OCI-LY1 (cell line): ENCODE measurements at regions not wholly inside any gene's neighbourhood (a gene's known extent, or its start where the extent isn't known, plus 50 kb on each side); places are given as distances from the start of the nearest gene placed in this dataset.

Experiments used
- H2AFZ ChIP-seq: fragments of 200-600 bp; sonication (generic), shearing (Covaris generic); 2 replicates; pipeline ENCODE4 v1.6.0; 2014; ENCODE audit warnings: antibody characterized with exemption, mild to moderate bottlenecking, low read length
- H3F3A ChIP-seq: fragments of 200-600 bp; sonication (generic), shearing (Covaris generic); 2 replicates; pipeline ENCODE4 v1.6.0; 2014; ENCODE audit warnings: mild to moderate bottlenecking, antibody characterized with exemption, low read length, moderate library complexity; ENCODE audit not compliant: insufficient read depth
- H3K27ac ChIP-seq: fragments of 200-600 bp; sonication (generic); 2 replicates; pipeline ENCODE4 v1.5.1; 2014; ENCODE audit warnings: low read length, mixed run types, mild to moderate bottlenecking, low read depth; ENCODE audit not compliant: poor library complexity, severe bottlenecking
- H3K27me3 ChIP-seq: fragments of 200-600 bp; sonication (generic); 2 replicates; pipeline ENCODE4 v1.6.0; 2014; ENCODE audit warnings: antibody characterized with exemption, mild to moderate bottlenecking, low read length, moderate library complexity; ENCODE audit not compliant: insufficient read depth
- H3K36me3 ChIP-seq: fragments of 200-600 bp; sonication (generic); 2 replicates; pipeline ENCODE4 v1.6.1; 2014; ENCODE audit warnings: mild to moderate bottlenecking, antibody characterized with exemption, low read length, moderate library complexity, mixed read lengths; ENCODE audit not compliant: insufficient read depth
- H3K4me1 ChIP-seq: fragments of 200-600 bp; sonication (generic); 2 replicates; pipeline ENCODE4 v1.5.1; 2014; ENCODE audit warnings: mild to moderate bottlenecking, low read length, moderate library complexity; ENCODE audit not compliant: insufficient read depth, severe bottlenecking
- H3K4me2 ChIP-seq: fragments of 200-600 bp; sonication (generic), shearing (Covaris generic); 2 replicates; pipeline ENCODE4 v1.6.1; 2014; ENCODE audit warnings: low read length
- H3K4me3 ChIP-seq: fragments of 200-600 bp; sonication (generic); 2 replicates; pipeline ENCODE4 v1.5.1; 2014; ENCODE audit warnings: low read length, low read depth, mild to moderate bottlenecking, mixed read lengths; ENCODE audit not compliant: poor library complexity, severe bottlenecking
- H3K79me2 ChIP-seq: fragments of 200-600 bp; shearing (Covaris generic); 2 replicates; pipeline ENCODE4 v1.6.1; 2016; ENCODE audit warnings: mixed run types, low read length, mixed read lengths; ENCODE audit not compliant: insufficient read depth
- H3K9ac ChIP-seq: fragments of 200-600 bp; sonication (generic), shearing (Covaris generic); 2 replicates; pipeline ENCODE4 v1.6.1; 2014; ENCODE audit warnings: mild to moderate bottlenecking, low read length, mixed read lengths
- H3K9me2 ChIP-seq: fragments of 200-600 bp; sonication (generic), shearing (Covaris generic); 2 replicates; pipeline ENCODE4 v1.6.1; 2014; ENCODE audit warnings: low read depth, mild to moderate bottlenecking, low read length, mixed read lengths
- H3K9me3 ChIP-seq: fragments of 200-600 bp; shearing (Covaris generic); 2 replicates; pipeline ENCODE4 v1.6.1; 2014; ENCODE audit warnings: low read length, mixed read lengths
- H4K20me1 ChIP-seq: fragments of 200-600 bp; sonication (generic), shearing (Covaris generic); 2 replicates; pipeline ENCODE4 v1.6.0; 2016; ENCODE audit warnings: mild to moderate bottlenecking, low read length; ENCODE audit not compliant: insufficient read depth
- EZH2 ChIP-seq: fragments of 200-600 bp; sonication (generic), shearing (Covaris generic); IDR thresholded peaks from 2 replicates; pipeline ENCODE4 v1.8.0; 2017; ENCODE audit warnings: borderline replicate concordance, mixed run types, mild to moderate bottlenecking, antibody characterized with exemption, low read length, moderate library complexity, mixed read lengths
- TF ChIP-seq, protein P1 (sequence below): fragments of 200-600 bp; sonication (generic), shearing (Covaris generic); IDR thresholded peaks from 2 replicates; pipeline ENCODE4 v1.5.1; 2017; ENCODE audit warnings: mild to moderate bottlenecking, antibody characterized with exemption, low read length, moderate library complexity, mixed read lengths

DNA sequence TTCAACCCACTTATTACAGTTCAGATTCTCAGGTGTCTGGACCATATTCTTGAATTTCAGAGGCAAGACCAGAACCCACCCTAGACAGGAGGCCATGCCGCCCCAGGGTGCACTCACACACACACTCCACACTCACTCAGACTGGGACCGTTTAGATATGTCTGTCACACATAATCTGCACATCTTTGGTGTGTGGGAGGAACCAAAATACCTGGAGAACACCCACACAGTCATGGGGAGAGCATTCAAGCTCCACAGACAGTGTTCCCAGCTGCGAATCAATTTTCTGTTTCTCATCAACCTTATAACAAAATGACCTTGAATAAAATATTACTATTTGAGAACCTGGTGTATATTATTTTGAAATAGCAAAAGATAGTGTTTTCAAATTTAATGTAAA, 2353.0 kb downstream of the PCDH9 start:
- no peak overlapping the region for H3K9ac ChIP-seq
- H2AFZ ChIP-seq, result peak overlapping the region; percentile 10; the same call in 1 of the 2 replicates
- H3K4me2 ChIP-seq, result no peak overlapping the region
- H3F3A ChIP-seq, result no peaks in the 10 kb centered on the region
- H3K36me3 ChIP-seq, result no peaks in the 10 kb centered on the region
- H4K20me1 ChIP-seq, result no peaks in the 10 kb centered on the region
- no peaks in the 10 kb centered on the region for H3K79me2 ChIP-seq
- H3K4me1 ChIP-seq, result no peaks in the 10 kb centered on the region
- H3K9me3 ChIP-seq, result peaks cover 5% of the 10 kb centered on the region
- H3K9me2 ChIP-seq, result no peaks in the 10 kb centered on the region
- no peaks in the 10 kb centered on the region for H3K27me3 ChIP-seq
- TF ChIP-seq EZH2, result no peak
- TF ChIP-seq, protein P1, sequence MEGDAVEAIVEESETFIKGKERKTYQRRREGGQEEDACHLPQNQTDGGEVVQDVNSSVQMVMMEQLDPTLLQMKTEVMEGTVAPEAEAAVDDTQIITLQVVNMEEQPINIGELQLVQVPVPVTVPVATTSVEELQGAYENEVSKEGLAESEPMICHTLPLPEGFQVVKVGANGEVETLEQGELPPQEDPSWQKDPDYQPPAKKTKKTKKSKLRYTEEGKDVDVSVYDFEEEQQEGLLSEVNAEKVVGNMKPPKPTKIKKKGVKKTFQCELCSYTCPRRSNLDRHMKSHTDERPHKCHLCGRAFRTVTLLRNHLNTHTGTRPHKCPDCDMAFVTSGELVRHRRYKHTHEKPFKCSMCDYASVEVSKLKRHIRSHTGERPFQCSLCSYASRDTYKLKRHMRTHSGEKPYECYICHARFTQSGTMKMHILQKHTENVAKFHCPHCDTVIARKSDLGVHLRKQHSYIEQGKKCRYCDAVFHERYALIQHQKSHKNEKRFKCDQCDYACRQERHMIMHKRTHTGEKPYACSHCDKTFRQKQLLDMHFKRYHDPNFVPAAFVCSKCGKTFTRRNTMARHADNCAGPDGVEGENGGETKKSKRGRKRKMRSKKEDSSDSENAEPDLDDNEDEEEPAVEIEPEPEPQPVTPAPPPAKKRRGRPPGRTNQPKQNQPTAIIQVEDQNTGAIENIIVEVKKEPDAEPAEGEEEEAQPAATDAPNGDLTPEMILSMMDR, result no peak
- H3K27ac ChIP-seq, result no peak overlapping the region
- H3K4me3 ChIP-seq, result no peak overlapping the region

DNA sequence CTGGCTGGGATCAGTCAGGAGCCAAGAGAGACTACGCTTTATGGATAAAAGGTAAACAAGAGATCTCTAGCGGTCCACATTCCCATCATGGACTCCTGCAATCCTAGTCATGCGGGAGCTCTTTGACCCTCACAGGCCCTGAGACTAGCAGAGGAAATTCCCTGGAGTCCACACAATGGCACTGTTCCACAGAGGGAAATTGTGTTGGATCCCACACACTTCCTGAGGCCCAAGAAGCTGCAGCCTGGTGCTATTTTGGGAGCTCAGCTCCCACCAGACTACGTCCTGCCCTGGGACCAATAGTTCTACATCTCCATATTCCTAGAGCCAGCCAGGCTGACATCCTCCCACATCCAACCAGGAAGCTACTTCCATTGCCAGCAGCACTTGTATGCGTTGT, 2358.4 kb downstream of the PCDH9 start:
- H4K20me1 ChIP-seq, result no peaks in the 10 kb centered on the region
- H3K27me3 ChIP-seq, result no peaks in the 10 kb centered on the region
- no peaks in the 10 kb centered on the region for H3K4me1 ChIP-seq
- H3F3A ChIP-seq, result no peaks in the 10 kb centered on the region
- no peak overlapping the region for H3K4me2 ChIP-seq
- no peak overlapping the region for H3K27ac ChIP-seq
- H3K9me2 ChIP-seq, result no peaks in the 10 kb centered on the region
- peaks cover 5% of the 10 kb centered on the region for H3K9me3 ChIP-seq
- H2AFZ ChIP-seq, result no peak overlapping the region
- H3K9ac ChIP-seq, result no peak overlapping the region
- TF ChIP-seq EZH2, result no peak
- TF ChIP-seq, protein P1, result no peak
- H3K4me3 ChIP-seq, result no peak overlapping the region
- no peaks in the 10 kb centered on the region for H3K79me2 ChIP-seq
- no peaks in the 10 kb centered on the region for H3K36me3 ChIP-seq

DNA sequence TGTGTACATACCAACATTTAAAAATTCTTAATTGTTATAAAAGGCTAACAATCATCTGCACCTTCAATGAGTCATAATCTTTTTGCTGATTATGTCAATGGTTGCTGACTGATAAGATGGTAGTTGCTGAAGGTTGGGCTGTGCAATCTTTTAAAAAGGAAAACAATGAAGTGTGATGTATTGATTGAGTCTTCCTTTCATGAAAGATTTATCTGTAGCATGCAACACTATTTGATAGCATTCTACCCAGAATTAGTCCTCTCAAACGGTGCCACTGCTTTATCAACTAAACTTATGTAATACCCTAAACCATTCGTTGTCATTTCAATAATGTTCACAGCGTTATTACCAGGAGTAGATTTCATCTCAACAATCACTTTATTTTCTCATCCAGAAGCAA, 2360.6 kb downstream of the PCDH9 start:
- Histone ChIP-seq H3K36me3 (no peaks in the 10 kb centered on the region), H3K9me3 (peaks cover 5% of the 10 kb centered on the region), H3K4me1 (no peaks in the 10 kb centered on the region), H3F3A (no peaks in the 10 kb centered on the region), H3K27me3 (no peaks in the 10 kb centered on the region), H3K27ac (no peak overlapping the region), H3K79me2 (no peaks in the 10 kb centered on the region), H3K9ac (no peak overlapping the region), H2AFZ (peak overlapping the region; percentile 49; the same call in 1 of the 2 replicates), H4K20me1 (no peaks in the 10 kb centered on the region), H3K4me3 (no peak overlapping the region), H3K4me2 (no peak overlapping the region), H3K9me2 (no peaks in the 10 kb centered on the region)
- TF ChIP-seq EZH2, result no peak
- TF ChIP-seq, protein P1, result no peak
